HG02678 (cell line): ENCODE measurements at regions not wholly inside any gene's neighbourhood (a gene's known extent, or its start where the extent isn't known, plus 50 kb on each side); places are given as distances from the start of the nearest gene placed in this dataset.
A peak's percentile ranks its signal among the peaks of the same experiment; 100 is the strongest.
"Not testable (repeated sequence)": the region's sequence is repeated elsewhere in the genome, so short reads cannot be mapped to it uniquely, and the experiment has no call there.

Experiments used
- ATAC-seq: cut with Tn5 transposase; IDR thresholded peaks from one replicate; pipeline ENCODE4 v1.9.1; 2021; ENCODE audit warnings: mild to moderate bottlenecking, moderate library complexity; ENCODE audit not compliant: unreplicated experiment

DNA sequence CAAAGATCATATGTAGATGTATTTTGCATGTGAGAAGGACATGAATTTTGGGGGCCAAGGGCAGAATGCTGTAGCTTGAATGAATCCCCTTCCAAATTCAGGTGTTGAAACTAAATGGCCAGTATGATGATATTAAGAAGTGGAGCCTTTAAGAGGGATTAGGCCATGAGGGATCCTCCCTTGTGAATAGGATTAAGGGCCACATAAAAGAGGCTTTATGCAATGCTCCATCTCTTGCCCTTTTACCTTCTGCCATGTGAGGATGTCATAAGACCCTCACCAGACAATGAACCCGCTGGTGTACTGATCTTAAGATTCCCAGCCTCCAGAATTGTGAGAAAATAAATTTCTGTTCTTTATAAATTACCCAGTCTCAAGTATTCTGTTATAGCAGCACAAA lies 206.1 kb downstream of the YTHDC2 start:
- no peak for ATAC-seq

DNA sequence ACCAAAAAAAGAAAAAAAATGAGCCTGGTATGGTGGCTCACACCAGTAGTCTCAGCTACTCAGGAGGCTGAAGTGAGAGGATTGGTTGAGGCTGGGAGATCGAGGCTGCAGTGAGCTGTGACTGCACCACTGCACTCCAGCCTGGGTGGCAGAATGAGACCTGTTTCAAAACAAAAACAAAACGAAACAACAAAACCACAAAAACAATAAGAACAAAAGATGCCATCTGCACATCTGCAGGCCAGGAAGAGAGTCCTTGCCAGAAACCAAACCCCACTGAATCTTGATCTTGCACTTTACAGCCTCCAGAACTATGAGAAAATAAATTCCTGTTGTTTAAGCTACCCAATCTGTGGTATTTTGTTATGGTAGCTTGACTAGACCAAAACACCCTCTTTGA lies 207.7 kb downstream of the YTHDC2 start:
- ATAC-seq: no peak

DNA sequence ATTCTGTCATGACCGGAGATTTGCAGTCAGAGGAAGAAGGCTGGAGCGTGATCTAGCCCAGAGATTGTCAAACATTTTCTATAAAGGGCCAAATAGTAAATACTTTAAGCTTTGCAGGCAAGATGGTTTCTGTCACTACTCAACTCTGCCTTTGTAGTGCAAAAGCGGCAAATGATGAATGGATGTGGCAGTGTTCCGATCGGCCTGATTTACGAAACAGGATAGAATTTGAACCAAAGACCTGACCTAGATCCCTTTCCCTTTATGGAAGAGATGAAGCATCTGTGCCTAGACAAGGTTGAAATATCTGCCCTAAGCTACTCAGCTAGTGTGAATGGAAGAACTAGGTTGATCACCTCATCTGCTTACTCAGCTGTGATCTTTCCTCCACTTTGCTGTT lies 209.5 kb downstream of the YTHDC2 start:
- ATAC-seq: no peak

DNA sequence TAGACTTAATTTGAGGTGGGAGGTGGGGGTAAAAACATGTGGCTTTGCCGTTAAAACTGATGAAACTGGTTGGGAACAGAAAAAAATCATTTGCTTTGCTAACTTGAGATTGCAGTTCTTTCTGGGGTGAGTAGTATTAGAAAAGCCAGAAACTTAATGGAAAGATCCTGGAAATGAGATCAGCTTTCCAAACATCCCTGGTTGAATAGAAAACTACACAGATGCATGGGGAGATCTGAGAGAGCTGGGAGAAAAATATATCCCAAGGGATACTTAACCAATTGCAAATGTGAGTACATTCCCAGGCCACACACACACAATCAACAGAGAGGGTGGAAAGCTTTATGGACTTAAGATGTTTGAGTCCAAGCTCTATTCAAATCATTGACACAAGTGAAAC lies 222.3 kb downstream of the YTHDC2 start:
- ATAC-seq: no peak

DNA sequence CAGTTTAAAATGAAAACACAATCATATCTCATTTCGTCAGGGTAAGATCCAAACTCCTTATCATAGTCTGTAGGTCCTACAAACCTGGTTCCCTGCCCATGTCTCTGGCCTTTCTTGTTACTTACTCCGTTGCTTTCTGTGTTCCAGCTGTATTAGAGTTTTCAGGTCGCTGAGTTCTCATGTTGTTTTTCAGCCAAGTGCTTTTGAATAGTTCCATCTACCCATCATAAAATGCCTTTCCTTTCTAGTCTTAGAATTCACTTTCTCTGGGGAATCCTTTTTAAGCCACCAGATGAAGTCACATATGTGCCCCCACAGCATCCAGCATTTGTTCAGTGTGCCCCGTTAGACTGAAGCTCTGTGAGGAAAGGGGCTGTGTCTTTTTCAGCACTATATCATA lies 228.7 kb downstream of the YTHDC2 start:
- ATAC-seq: no peak

DNA sequence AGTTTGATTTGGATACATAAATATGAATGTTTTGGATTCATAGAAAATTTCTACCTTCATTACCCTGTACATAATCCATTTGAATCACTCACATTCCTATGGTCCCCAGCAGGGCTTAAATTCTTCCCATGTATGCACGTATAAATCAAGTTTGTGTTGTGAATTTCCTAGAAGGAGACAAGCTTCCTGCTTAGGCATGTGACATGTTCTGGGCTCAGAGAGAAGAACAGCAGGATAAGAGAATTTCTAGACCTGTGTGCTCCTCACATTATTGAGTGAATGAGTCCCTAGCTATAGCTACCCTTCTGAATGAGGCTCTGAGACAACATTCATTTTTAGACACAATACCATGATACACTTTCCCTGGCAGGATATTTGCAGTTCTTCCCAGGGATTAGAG lies 229.1 kb downstream of the YTHDC2 start:
- no peak for ATAC-seq

DNA sequence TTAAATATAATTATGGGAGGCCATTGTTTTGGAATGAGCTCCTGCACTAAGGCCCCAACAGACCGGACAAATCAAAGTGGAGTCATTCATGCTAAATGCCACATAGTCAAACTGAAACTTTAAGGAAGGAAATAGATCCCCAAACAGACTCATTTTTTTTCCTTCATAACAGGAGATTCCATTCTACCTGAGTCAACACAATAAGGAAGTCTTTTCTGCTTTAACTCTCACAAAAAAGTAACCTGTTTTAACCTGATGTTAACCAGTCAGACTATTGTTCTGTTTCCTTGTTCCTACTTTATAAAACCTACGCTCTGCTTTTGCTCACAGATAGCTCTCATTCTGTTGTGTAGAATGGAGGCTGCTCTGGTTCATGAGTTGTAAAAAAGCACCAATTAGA lies 234.9 kb downstream of the YTHDC2 start:
- no peak for ATAC-seq

DNA sequence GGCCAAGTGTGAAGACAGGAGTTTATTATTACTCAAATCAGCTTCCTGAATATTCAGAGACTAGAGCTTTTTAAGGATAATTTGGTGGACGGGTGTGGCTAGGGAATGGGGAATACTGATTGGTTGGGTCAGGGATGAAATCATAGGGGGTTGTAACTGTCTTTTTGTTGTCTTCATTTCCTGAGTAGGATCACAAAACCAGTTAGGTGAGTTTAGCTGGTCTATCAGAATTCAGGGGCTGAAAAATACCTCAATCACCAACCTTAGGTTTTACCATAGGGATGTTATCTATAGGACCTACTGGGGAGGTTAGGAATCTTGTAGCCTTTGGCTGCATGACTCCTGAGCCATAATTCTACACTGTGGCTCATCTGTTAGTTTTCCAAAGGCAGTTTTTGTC lies 235.8 kb downstream of the YTHDC2 start:
- no peak for ATAC-seq

DNA sequence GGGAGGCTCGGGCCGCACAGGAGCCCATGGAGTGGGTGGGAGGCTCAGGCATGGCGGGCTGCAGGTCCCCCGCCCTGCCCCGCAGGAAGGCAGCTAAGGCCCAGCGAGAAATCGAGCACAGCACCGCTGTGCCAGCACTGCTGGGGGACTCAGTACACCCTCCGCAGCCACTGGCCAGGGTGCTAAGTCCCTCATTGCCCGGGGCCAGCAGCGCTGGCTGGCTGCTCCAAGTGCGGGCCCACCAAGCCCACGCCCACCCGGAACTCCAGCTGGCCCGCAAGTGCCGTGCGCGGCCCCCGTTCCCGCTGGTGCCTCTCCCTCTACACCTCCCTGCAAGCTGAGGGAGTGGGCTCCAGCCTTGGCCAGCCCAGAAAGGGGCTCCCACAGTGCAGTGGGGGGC lies 239.7 kb downstream of the YTHDC2 start:
- not testable (repeated sequence) for ATAC-seq

DNA sequence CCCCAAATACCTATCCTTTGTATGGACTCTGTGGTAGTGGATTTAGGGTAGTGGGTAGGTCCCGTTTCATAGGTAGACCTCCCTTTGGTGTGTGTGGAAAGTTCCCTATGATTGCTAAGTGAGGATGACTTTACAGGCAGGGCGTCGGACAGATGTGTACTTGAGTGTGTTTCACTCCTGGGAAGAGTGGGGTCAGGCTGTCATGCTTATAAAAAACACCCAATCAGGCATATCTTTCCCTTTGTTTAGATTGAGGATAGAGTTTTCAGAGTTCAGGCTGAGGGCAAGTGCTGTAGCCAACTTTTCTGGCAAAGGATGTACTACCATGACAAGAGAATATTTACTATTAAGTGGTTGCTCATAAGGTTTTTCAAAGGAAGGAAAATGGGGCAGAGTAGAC lies 242.0 kb downstream of the YTHDC2 start:
- no peak for ATAC-seq

DNA sequence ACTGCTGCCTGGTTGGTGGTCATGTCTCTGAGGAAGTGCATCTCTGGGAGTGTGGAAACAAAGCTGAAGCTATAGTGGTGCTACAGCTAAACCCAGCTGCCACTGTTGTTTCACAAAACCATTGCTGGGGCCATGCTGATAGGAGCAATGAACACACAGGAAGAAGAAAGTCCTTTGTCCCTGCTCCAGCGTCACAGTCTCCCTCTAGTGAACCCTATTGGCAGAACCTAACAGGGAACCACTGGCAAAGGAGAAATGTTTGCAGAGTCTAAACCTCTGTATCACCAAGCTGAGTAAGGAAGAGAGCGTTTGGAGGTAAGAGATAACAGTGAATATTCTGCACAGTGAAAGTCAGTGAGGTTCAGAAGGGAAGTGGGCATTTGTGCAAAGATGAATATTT lies 244.0 kb downstream of the YTHDC2 start:
- ATAC-seq: no peak

DNA sequence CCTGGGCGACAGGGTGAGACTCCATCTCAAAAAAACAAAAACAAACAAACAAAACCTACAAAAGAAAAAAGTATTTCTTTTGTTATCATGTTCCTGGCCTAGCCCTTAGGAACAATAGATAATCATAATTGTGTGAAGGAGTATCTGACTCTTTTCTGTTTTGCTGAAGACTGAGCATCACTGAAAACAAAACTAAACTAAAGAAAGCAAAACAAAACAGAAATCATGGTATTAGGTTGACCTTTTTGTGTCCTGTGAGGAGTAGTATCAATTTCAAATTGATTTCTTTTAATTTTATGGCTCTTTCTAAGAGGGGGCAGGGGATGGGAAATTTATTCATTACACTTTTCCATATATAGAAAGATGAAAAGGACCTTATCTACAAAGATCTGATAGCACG lies 246.0 kb downstream of the YTHDC2 start:
- no peak for ATAC-seq

DNA sequence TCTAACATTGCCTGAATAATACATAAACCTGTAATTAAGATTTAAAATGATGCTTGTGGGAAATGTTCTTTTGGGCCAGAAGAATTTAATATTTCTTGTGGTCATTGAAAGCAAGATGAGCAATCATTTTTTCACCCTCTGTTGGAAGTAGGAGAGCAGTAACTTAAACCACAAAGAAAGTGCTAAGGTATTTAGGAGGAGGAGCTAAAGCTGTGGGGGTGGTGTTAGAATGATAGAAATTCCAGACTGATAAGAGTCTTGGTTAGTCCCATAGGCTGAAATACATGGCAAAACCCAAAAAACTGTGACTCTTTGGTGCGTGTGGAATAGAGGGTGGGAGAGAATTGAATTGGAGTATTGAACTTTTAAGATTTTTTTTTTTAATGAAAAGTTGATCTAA lies 247.0 kb downstream of the YTHDC2 start:
- ATAC-seq: no peak

DNA sequence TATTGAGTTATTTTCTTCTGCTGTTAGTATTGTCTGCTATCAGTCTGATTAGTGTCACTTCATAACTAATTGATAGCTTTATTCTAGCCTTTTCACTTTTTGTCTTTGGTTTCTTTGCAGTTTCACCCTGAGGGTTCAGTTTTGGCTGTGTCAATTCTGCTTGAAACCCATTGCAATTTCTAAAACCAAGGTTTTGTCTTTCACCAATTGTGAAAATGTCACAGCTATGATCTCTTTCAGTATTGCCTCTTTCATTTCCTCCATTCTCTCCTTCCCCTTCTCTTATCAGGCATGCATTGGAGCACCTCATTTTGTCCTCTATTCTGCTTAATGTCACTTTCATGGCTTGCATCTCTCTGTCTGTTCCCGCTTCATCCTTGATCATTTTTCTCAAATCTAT lies 248.1 kb downstream of the YTHDC2 start:
- no peak for ATAC-seq

DNA sequence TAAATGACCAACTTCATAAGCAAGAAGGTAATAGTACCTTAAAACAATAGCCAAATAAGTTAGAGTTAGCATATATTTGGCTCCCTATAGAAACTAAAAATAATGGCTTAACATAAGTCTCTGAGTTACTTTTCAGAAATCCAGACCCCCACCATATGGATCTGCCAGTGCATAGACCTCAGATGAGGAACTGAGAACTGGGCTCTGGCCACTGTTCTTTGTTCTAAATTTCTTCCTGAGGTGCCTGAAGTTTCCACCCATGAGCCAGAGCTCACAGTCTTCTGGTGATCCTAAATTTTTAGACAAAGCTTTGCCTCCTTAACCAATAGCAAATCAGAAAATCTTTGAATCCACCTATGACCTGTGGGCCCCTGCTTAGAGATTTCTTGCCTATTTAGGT lies 250.9 kb downstream of the YTHDC2 start:
- no peak for ATAC-seq

DNA sequence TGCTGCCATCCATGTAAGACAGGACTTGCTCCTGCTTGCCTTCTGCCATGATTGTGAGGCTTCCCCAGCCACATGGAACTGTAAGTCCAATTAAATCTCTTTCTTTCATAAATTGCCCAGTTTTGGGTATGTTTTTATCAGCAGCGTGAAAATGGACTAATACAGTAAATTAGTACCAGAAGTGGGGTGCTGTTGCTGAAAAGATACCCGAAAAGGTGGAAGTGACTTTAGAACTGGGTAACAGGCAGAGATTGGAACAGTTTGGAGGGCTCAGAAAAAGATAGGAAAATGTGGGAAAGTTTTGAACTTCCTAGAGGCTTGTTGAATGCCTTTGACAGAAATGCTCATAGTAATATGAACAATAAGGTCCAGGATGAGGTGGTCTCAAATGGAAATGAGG lies 253.3 kb downstream of the YTHDC2 start:
- ATAC-seq: not testable (repeated sequence)

DNA sequence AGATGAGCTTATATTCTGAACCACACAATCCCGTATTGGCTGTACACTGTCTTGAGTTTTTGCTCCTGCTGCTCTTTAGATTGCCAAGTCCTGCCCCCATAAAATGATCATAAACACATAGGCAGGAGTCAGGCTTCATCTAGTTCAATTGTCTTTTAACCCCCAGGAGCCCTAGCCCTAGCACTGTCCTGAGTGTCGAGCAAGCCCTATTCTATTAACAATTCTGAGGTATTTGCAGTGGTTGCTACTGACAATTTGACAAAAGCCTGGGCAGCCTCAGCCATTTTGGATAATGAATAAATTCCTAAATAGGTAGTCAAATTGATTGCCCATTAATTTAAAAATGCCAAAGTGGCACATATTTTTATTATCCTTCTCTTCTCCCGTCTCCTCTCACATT lies 257.2 kb downstream of the YTHDC2 start:
- no peak for ATAC-seq

DNA sequence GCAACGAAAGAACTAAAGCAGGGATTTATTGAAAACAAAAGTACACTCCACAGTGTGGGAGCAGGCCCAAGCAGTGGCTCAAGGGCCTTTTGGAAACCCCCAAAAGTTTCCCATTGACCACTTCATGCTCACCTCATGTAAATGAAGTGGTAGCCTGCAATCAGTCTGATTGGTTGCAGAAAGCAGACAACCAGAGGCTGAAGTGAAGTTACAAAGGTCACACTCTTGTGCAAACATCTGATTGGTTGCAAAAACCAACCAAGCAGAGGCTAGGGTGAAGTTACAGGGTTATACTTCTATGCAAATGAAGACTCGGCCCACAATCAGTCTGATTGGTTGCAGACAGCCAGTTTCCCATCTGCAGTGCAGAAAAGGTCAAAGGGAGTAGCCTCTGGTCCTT lies 258.0 kb downstream of the YTHDC2 start:
- peak; percentile 80 for ATAC-seq

DNA sequence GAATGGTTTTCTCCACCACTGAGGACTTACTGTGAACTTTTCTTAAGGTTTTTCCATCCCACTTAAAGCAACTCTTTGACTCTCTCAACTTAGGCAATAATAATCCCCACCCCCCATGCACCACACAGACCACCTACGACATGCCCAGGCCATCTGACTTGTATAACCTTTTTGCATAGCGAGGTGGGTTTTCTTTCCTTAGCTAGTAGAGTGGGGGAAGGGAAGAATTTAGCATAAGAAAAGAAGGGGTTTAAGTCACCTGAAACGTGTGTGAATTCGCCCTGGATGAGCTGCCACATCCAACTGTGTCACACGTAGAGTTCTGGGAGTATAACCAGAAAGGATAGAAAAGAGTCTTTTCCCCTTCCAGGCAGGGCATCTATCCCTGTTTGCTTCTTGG lies 262.7 kb downstream of the YTHDC2 start:
- ATAC-seq: no peak

DNA sequence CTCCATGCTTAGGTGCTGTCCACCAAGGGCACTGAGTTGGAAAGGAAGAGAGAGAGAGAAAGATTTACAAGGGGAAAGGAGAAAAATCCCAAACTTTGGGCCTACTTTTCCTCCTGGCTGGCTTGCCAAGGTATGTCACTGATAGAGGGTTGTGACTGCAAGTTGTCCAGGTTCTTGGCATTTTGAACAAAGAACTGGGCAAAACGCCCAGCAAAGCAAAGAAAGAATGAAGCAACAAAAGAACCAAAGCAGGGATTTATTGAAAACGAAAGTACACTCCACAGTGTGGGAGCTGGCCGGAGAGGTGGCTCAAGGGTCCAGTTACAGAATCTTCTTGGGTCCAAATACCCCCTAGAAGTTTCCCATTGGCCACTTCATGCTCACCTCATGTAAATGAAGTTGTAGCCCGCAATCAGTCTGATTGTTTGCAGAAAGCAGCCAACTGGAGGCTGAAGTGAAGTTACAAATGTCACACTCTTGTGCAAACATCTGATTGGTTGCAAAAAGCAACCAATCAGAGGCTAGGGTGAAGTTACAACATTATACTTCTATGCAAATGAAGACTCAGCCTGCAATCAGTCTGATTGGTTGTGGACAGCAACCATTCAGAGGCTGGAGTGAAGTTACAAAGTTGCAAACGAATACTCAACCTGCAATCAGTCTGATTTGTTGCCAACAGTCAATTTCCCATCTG lies 263.5 kb downstream of the YTHDC2 start:
- ATAC-seq: no peak

DNA sequence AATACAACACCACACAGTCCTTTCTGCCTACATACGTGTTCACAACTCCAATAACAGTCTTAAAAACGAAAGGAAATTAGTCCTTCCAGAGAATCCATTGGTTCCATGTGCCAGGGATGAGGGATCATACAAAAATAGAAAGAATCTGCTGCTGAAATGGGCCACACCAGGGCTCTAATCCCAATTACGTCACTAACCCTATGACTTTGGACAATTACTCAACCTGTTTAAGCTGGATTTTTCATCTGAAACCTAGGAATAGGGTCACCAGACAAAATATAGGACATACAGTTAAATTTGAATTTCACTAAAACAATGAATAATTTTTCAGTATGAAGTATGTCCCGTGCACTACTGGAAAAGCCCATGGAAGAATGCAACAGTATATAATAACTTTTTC lies 264.7 kb downstream of the YTHDC2 start:
- ATAC-seq: no peak

DNA sequence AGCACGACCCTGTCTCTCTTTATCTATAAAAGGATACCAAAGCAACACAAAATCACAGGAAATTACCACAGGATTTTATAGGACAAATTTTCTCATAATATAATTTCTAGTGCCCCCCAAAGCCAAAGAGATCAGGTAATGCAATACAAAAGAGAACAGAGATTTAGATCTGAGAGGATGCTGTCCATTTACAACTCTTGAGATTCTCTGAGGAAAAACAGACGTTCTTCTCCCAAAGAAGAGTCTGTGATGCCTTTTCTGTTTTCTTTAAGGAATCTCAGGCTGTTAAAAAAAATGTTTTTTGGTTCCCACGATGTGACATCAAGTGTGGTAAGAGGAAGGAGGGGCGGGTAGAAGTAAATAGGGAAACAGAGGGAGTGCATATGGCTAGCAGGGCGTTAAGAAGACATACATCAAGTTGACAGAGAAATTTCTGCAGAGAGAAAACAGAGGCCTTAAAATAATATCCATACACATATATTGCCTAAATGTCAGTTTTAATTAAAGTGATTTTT lies 274.7 kb downstream of the YTHDC2 start:
- ATAC-seq: no peak

DNA sequence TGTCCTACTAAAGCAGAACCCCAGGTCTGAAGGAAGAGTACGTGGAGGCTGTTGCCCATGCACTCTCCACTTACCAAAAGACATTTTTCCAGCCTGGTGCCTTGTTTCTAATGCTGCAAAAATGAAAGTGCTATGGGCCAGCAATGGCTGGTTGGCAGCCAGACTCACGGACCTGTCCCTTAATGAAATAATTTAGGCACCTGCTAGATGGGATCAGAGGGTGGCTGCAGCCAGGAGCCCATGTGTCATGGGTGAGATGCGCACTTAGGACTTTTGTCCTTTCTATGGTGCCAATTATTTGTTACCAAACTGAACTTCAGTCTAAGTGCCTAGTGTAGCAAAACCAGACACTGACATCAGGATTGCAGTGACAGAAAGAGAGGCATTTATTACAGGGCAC lies 276.3 kb downstream of the YTHDC2 start:
- no peak for ATAC-seq
